ENCODE measurements at regions not wholly inside any gene's neighbourhood (a gene's known extent, or its start where the extent isn't known, plus 50 kb on each side); places are given as distances from the start of the nearest gene placed in this dataset.

- TF ChIP-seq CTCF (IDR thresholded peaks at IDR 0.05; ENCODE audit: insufficient read depth, low read length) = no peak
- no peak for TF ChIP-seq POLR2AphosphoS5 (IDR thresholded peaks at IDR 0.05; ENCODE audit: low read depth)
- TF ChIP-seq REST (IDR thresholded peaks at IDR 0.05; ENCODE audit: insufficient replicate concordance, low read depth) = no peak
Observed at GRCh38 chr3:68032209-68032608, 377.8 kb upstream of the SUCLG2 start.
